Thoracic aorta (tissue), 2 donors: ENCODE measurements at regions not wholly inside any gene's neighbourhood (a gene's known extent, or its start where the extent isn't known, plus 50 kb on each side); places are given as distances from the start of the nearest gene placed in this dataset.

Experiments used
- ATAC-seq: fragments of 150-250 bp; one replicate; pipeline ENCODE4 v1.8.0; 2017; ENCODE audit warnings: low read depth; ENCODE audit not compliant: insufficient number of reproducible peaks, low FRiP score
- DNase-seq: peaks from one replicate; pipeline ENCODE4 v3.0.0-alpha.2; 2020; ENCODE audit warnings: low spot score
- H3K27ac ChIP-seq, 2 donors: fragments of 200-600 bp; sonication (generic); 1 replicate in 1 of 2; 2 replicates in 1 of 2; pipeline ENCODE4 v1.5.1; 2016; ENCODE audit warnings: mild to moderate bottlenecking in 2 of 2, moderate library complexity in 2 of 2
- H3K27me3 ChIP-seq: fragments of 200-600 bp; sonication (generic); replicated peaks from 2 replicates; pipeline ENCODE4 v1.6.0; 2016; ENCODE audit warnings: mild to moderate bottlenecking; ENCODE audit not compliant: insufficient read depth
- H3K36me3 ChIP-seq: fragments of 200-600 bp; sonication (generic); one replicate; pipeline ENCODE4 v1.5.1; 2016
- H3K4me1 ChIP-seq, 2 donors: fragments of 200-600 bp; sonication (generic); 1 replicate in 1 of 2; 2 replicates in 1 of 2; pipeline versions ENCODE4 v1.5.1 to v1.6.0; 2016; ENCODE audit warnings: low read depth in 2 of 2, mild to moderate bottlenecking in 1 of 2; ENCODE audit not compliant: control insufficient read depth in 1 of 2
- H3K4me3 ChIP-seq: fragments of 200-600 bp; sonication (generic); 2 replicates; pipeline ENCODE4 v1.5.1; 2016; ENCODE audit warnings: mild to moderate bottlenecking
- H3K9me3 ChIP-seq: fragments of 200-600 bp; sonication (generic); 2 replicates; pipeline ENCODE4 v1.5.1; 2016
- CTCF ChIP-seq: fragments of 200-600 bp; sonication (generic); IDR thresholded peaks from one replicate; pipeline ENCODE4 v1.5.1; 2019; ENCODE audit warnings: antibody characterized with exemption

- H3K27ac ChIP-seq, result no peak overlapping the region
- no peak for TF ChIP-seq CTCF
Measured at GRCh38 chr5:84546686-84547085, 162.0 kb upstream of the EDIL3 start.

GRCh38 chr5:84536797-84537196 lies 152.1 kb upstream of the EDIL3 start:
- no peak for ATAC-seq
- no peak overlapping the region for H3K27ac ChIP-seq
- DNase-seq, result no peak
- no peaks in the 10 kb centered on the region for H3K36me3 ChIP-seq
- TF ChIP-seq CTCF, result no peak
- no peaks in the 10 kb centered on the region for H3K27me3 ChIP-seq
- H3K4me1 ChIP-seq, result no peaks in the 10 kb centered on the region
- no peak overlapping the region for H3K4me3 ChIP-seq
- H3K9me3 ChIP-seq, result no peaks in the 10 kb centered on the region

More at GRCh38 chr5:84546686-84547085, 162.0 kb upstream of the EDIL3 start:
- ATAC-seq, result no peak
- Histone ChIP-seq H3K27me3 (no peaks in the 10 kb centered on the region), H3K4me1 (no peaks in the 10 kb centered on the region), H3K9me3 (no peaks in the 10 kb centered on the region), H3K36me3 (no peaks in the 10 kb centered on the region), H3K4me3 (no peak overlapping the region)
- DNase-seq, result no peak

DNA sequence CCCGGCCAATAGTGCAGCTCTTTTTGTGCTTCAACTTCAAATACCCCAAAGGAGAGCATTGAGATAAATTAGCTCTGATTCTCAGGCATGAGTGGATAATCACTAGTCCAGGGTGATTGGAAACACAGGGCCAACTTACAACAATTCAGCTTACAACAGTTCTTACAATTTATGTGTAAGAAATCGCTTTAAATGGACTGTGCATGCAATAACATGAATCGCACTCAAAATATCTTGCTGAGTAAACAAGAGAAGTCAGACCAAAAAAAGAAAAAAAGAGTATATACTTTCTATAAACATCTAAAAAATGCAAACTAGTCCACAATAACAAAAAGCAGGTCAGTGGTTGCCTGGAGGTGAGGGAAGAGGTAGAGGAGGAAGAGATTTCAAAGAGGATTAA lies 150.6 kb upstream of the EDIL3 start:
- Histone ChIP-seq H3K4me3 (no peak overlapping the region), H3K4me1 (no peaks in the 10 kb centered on the region), H3K27ac (no peak overlapping the region), H3K9me3 (no peaks in the 10 kb centered on the region), H3K36me3 (no peaks in the 10 kb centered on the region), H3K27me3 (no peaks in the 10 kb centered on the region)
- ATAC-seq (no peak), DNase-seq (no peak)
- TF ChIP-seq CTCF, result no peak

- DNase-seq (no peak), ATAC-seq (no peak)
- TF ChIP-seq CTCF, result no peak
- Histone ChIP-seq H3K27ac (no peak overlapping the region), H3K4me1 (no peaks in the 10 kb centered on the region), H3K27me3 (no peaks in the 10 kb centered on the region), H3K4me3 (no peak overlapping the region), H3K9me3 (no peaks in the 10 kb centered on the region), H3K36me3 (no peaks in the 10 kb centered on the region)
Measured at GRCh38 chr5:84524491-84524890, 139.8 kb upstream of the EDIL3 start.

- TF ChIP-seq CTCF, result no peak
- Histone ChIP-seq H3K9me3 (no peaks in the 10 kb centered on the region), H3K27me3 (no peaks in the 10 kb centered on the region), H3K4me3 (no peak overlapping the region), H3K4me1 (no peaks in the 10 kb centered on the region), H3K36me3 (no peaks in the 10 kb centered on the region), H3K27ac (no peak overlapping the region)
- ATAC-seq (no peak), DNase-seq (no peak)
Measured at GRCh38 chr5:84518862-84519261, 134.2 kb upstream of the EDIL3 start.
